IPS-20b (cell line): ENCODE measurements at regions not wholly inside any gene's neighbourhood (a gene's known extent, or its start where the extent isn't known, plus 50 kb on each side); places are given as distances from the start of the nearest gene placed in this dataset.
A peak's percentile ranks its signal among the peaks of the same experiment; 100 is the strongest.

Source experiments
- H3K27ac ChIP-seq: one replicate; pipeline ENCODE4 v1.5.1; 2013; ENCODE audit warnings: low read length
- H3K27me3 ChIP-seq: 2 replicates; pipeline ENCODE4 v1.6.1; 2013; ENCODE audit warnings: mild to moderate bottlenecking, low read length, inconsistent platforms; ENCODE audit not compliant: insufficient read depth
- H3K36me3 ChIP-seq: 2 replicates; pipeline ENCODE4 v1.6.1; 2013; ENCODE audit warnings: low read depth, mild to moderate bottlenecking, inconsistent platforms, low read length, moderate library complexity; ENCODE audit not compliant: insufficient read depth
- H3K4me1 ChIP-seq: 2 replicates; pipeline ENCODE4 v1.6.1; 2013; ENCODE audit warnings: mild to moderate bottlenecking, control low read depth, inconsistent platforms, low read length, moderate library complexity; ENCODE audit not compliant: insufficient read depth
- H3K4me3 ChIP-seq: 2 replicates; pipeline ENCODE4 v1.5.1; 2013; ENCODE audit warnings: mild to moderate bottlenecking, low read length, inconsistent platforms
- H3K9ac ChIP-seq: 2 replicates; pipeline ENCODE4 v1.6.1; 2013; ENCODE audit warnings: low read depth, mild to moderate bottlenecking, inconsistent platforms, low read length, moderate library complexity
- H3K9me3 ChIP-seq: 2 replicates; pipeline ENCODE4 v1.6.1; 2013; ENCODE audit warnings: mild to moderate bottlenecking, low read depth, low read length, inconsistent platforms; ENCODE audit not compliant: insufficient read depth

- no peaks in the 10 kb centered on the region for H3K27me3 ChIP-seq
- no peak overlapping the region for H3K4me3 ChIP-seq
- H3K9me3 ChIP-seq, result no peaks in the 10 kb centered on the region
- peaks cover 9% of the 10 kb centered on the region; the same call in 1 of the 2 replicates for H3K4me1 ChIP-seq
- H3K27ac ChIP-seq, result no peak overlapping the region
- H3K36me3 ChIP-seq, result no peaks in the 10 kb centered on the region
- H3K9ac ChIP-seq, result no peak overlapping the region
These were observed 98.1 kb upstream of the SLITRK1 start for GRCh38 chr13:83980331-83980730.

- no peaks in the 10 kb centered on the region for H3K9me3 ChIP-seq
- H3K4me3 ChIP-seq, result no peak overlapping the region
- H3K36me3 ChIP-seq, result no peaks in the 10 kb centered on the region
- H3K4me1 ChIP-seq, result peaks cover 3% of the 10 kb centered on the region; the same call in 1 of the 2 replicates
- H3K27me3 ChIP-seq, result no peaks in the 10 kb centered on the region
- no peak overlapping the region for H3K27ac ChIP-seq
- no peak overlapping the region for H3K9ac ChIP-seq
These were observed 93.4 kb upstream of the SLITRK1 start for GRCh38 chr13:83975655-83976165.

- no peak overlapping the region for H3K4me3 ChIP-seq
- H3K27me3 ChIP-seq, result no peaks in the 10 kb centered on the region
- H3K27ac ChIP-seq, result no peak overlapping the region
- no peaks in the 10 kb centered on the region for H3K9me3 ChIP-seq
- no peaks in the 10 kb centered on the region for H3K36me3 ChIP-seq
- H3K4me1 ChIP-seq, result no peaks in the 10 kb centered on the region
- no peak overlapping the region for H3K9ac ChIP-seq
These were observed 76.3 kb upstream of the SLITRK1 start for GRCh38 chr13:83958531-83958930.

GRCh38 chr13:83955011-83955410 is 72.7 kb upstream of the SLITRK1 start:
- H3K27ac ChIP-seq, result no peak overlapping the region
- no peaks in the 10 kb centered on the region for H3K9me3 ChIP-seq
- no peak overlapping the region for H3K4me3 ChIP-seq
- H3K9ac ChIP-seq, result no peak overlapping the region
- H3K36me3 ChIP-seq, result no peaks in the 10 kb centered on the region
- no peaks in the 10 kb centered on the region for H3K4me1 ChIP-seq
- H3K27me3 ChIP-seq, result no peaks in the 10 kb centered on the region

- Histone ChIP-seq H3K27me3 (no peaks in the 10 kb centered on the region), H3K4me1 (no peaks in the 10 kb centered on the region), H3K4me3 (no peak overlapping the region), H3K9me3 (no peaks in the 10 kb centered on the region), H3K27ac (no peak overlapping the region), H3K36me3 (no peaks in the 10 kb centered on the region), H3K9ac (no peak overlapping the region)
These were observed 71.6 kb upstream of the SLITRK1 start for GRCh38 chr13:83953916-83954315.

GRCh38 chr13:83950293-83950692 is 68.0 kb upstream of the SLITRK1 start:
- H3K4me1 ChIP-seq, result no peaks in the 10 kb centered on the region
- H3K27ac ChIP-seq, result no peak overlapping the region

GRCh38 chr13:83943530-83944279 is 61.4 kb upstream of the SLITRK1 start:
- no peaks in the 10 kb centered on the region for H3K4me1 ChIP-seq
- H3K27ac ChIP-seq, result no peak overlapping the region
- no peaks in the 10 kb centered on the region for H3K27me3 ChIP-seq
- H3K36me3 ChIP-seq, result peaks cover 4% of the 10 kb centered on the region; the same call in 1 of the 2 replicates
- H3K9ac ChIP-seq, result no peak overlapping the region
- H3K9me3 ChIP-seq, result peaks cover 8% of the 10 kb centered on the region; the same call in 1 of the 2 replicates
- no peak overlapping the region for H3K4me3 ChIP-seq

More at GRCh38 chr13:83950293-83950692, 68.0 kb upstream of the SLITRK1 start:
- no peaks in the 10 kb centered on the region for H3K27me3 ChIP-seq
- no peak overlapping the region for H3K9ac ChIP-seq
- no peaks in the 10 kb centered on the region for H3K9me3 ChIP-seq
- no peaks in the 10 kb centered on the region for H3K36me3 ChIP-seq
- H3K4me3 ChIP-seq, result no peak overlapping the region

GRCh38 chr13:83941701-83942335 is 59.5 kb upstream of the SLITRK1 start:
- peaks cover 4% of the 10 kb centered on the region; the same call in 1 of the 2 replicates for H3K36me3 ChIP-seq
- peaks cover 13% of the 10 kb centered on the region; the same call in 1 of the 2 replicates for H3K4me1 ChIP-seq
- H3K9ac ChIP-seq, result no peak overlapping the region; the same call in 1 of the 2 replicates
- H3K27me3 ChIP-seq, result no peaks in the 10 kb centered on the region
- no peak overlapping the region for H3K4me3 ChIP-seq
- H3K27ac ChIP-seq, result no peak overlapping the region
- peaks cover 8% of the 10 kb centered on the region; the same call in 1 of the 2 replicates for H3K9me3 ChIP-seq

DNA sequence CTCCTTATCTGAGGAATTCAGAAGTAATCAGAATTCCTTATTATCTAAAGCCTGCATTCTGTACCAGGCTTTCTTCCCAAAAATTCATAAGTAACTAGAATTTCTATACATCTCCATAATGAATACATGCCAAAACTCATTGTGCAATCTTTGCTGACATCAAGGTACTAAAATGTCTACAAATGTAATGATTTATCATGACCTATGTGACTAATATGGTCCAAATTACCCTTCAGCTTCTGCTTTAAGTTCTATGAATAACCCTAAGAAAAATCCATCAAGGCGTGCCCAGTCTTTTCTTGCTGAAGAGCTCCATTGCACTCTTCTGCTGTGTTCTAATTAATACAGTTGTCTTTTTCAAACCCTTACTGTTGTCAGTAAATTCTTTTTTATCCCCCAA is 58.5 kb upstream of the SLITRK1 start:
- Histone ChIP-seq H3K27me3 (no peaks in the 10 kb centered on the region), H3K36me3 (peaks cover 4% of the 10 kb centered on the region; the same call in 1 of the 2 replicates), H3K4me1 (peaks cover 19% of the 10 kb centered on the region; the same call in 1 of the 2 replicates), H3K27ac (no peak overlapping the region), H3K9me3 (peaks cover 8% of the 10 kb centered on the region; the same call in 1 of the 2 replicates), H3K4me3 (no peak overlapping the region), H3K9ac (no peak overlapping the region)

GRCh38 chr13:83937579-83937978 is 55.3 kb upstream of the SLITRK1 start:
- Histone ChIP-seq H3K9ac (peak overlapping the region; percentile 50; the same call in 1 of the 2 replicates), H3K36me3 (peaks cover 4% of the 10 kb centered on the region; the same call in 1 of the 2 replicates), H3K4me3 (no peak overlapping the region), H3K27me3 (no peaks in the 10 kb centered on the region), H3K9me3 (peaks cover 8% of the 10 kb centered on the region; the same call in 1 of the 2 replicates), H3K4me1 (peaks cover 19% of the 10 kb centered on the region; the same call in 1 of the 2 replicates), H3K27ac (peak overlapping the region; percentile 79)

DNA sequence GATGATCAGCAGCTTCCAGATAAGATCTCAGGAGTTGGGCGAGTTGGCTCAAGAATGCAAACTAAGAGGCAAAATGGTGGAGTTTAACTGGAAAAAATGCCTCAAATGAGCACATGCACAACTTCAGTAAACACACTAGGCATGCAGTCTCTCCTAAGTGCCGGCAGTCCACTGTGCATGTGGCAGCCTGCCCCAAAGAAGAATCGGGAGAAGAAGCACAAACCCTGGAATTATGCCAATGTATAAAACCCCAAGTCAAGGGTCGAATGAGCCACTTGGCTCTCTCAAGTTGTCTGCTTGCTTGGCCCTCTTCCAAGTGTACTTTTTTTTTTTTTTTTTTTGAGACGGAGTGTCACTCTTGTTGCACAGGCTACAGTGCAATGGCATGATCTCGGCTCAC is 53.3 kb upstream of the SLITRK1 start:
- H3K27ac ChIP-seq, result no peak overlapping the region
- H3K4me3 ChIP-seq, result no peak overlapping the region
- peaks cover 19% of the 10 kb centered on the region; the same call in 1 of the 2 replicates for H3K4me1 ChIP-seq
- H3K9ac ChIP-seq, result no peak overlapping the region
- H3K27me3 ChIP-seq, result no peaks in the 10 kb centered on the region
- H3K36me3 ChIP-seq, result no peaks in the 10 kb centered on the region
- no peaks in the 10 kb centered on the region for H3K9me3 ChIP-seq
